Neural cell (in vitro differentiated cells): ENCODE measurements at regions not wholly inside any gene's neighbourhood (a gene's known extent, or its start where the extent isn't known, plus 50 kb on each side); places are given as distances from the start of the nearest gene placed in this dataset.

ENCODE experiments used
- H2AFZ ChIP-seq: fragments of 200-600, 300-800 bp; sonication (generic), shearing (Covaris generic); 2 replicates; pipeline ENCODE4 v1.6.0; 2014; ENCODE audit warnings: low read depth, mild to moderate bottlenecking, antibody characterized with exemption, low read length, moderate library complexity
- H3F3A ChIP-seq: fragments of 200-600 bp; shearing (Covaris generic); 2 replicates; pipeline ENCODE4 v1.6.1; 2016; ENCODE audit warnings: mild to moderate bottlenecking, moderate library complexity, mixed read lengths, antibody characterized with exemption, low read length; ENCODE audit not compliant: insufficient read depth, poor library complexity, severe bottlenecking
- H3K27ac ChIP-seq: fragments of 200-600, 300-800 bp; sonication (generic), shearing (Covaris generic); 2 replicates; pipeline ENCODE4 v1.5.1; 2014; ENCODE audit warnings: mild to moderate bottlenecking, low read length, moderate library complexity
- H3K27me3 ChIP-seq: fragments of 300-800, 200-600 bp; sonication (generic), shearing (Covaris generic); 2 replicates; pipeline ENCODE4 v1.6.0; 2014; ENCODE audit warnings: mild to moderate bottlenecking, low read depth, low read length, moderate library complexity; ENCODE audit not compliant: insufficient read depth
- H3K36me3 ChIP-seq: fragments of 300-800, 200-600 bp; sonication (generic), shearing (Covaris generic); 2 replicates; pipeline ENCODE4 v1.5.1; 2014; ENCODE audit warnings: mild to moderate bottlenecking, antibody characterized with exemption, low read length, moderate library complexity; ENCODE audit not compliant: insufficient read depth
- H3K4me2 ChIP-seq: fragments of 300-800, 200-600 bp; sonication (generic), shearing (Covaris generic); 2 replicates; pipeline ENCODE4 v1.6.0; 2014; ENCODE audit warnings: mild to moderate bottlenecking, low read length
- H3K4me3 ChIP-seq: fragments of 300-800, 200-600 bp; sonication (generic), shearing (Covaris generic); 2 replicates; pipeline ENCODE4 v1.5.1; 2014; ENCODE audit warnings: mild to moderate bottlenecking, low read length, moderate library complexity
- H3K79me2 ChIP-seq: fragments of 200-600 bp; shearing (Covaris generic); replicated peaks from 2 replicates; pipeline ENCODE4 v1.6.0; 2014; ENCODE audit warnings: mild to moderate bottlenecking, low read length, moderate library complexity; ENCODE audit not compliant: insufficient read depth
- H3K9ac ChIP-seq: fragments of 300-800, 200-600 bp; sonication (generic), shearing (Covaris generic); 2 replicates; pipeline ENCODE4 v1.6.1; 2016; ENCODE audit warnings: mild to moderate bottlenecking, low read length, mixed read lengths
- H3K9me2 ChIP-seq: fragments of 200-600 bp; shearing (Covaris generic); 2 replicates; pipeline ENCODE4 v1.6.1; 2016; ENCODE audit warnings: mild to moderate bottlenecking, low read length, mixed read lengths; ENCODE audit not compliant: insufficient read depth
- H3K9me3 ChIP-seq: fragments of 200-600, 300-800 bp; sonication (generic), shearing (Covaris generic); 2 replicates; pipeline ENCODE4 v1.6.1; 2016; ENCODE audit warnings: mild to moderate bottlenecking, mixed run types, low read length, moderate library complexity, mixed read lengths
- H4K20me1 ChIP-seq: fragments of 200-600 bp; shearing (Covaris generic); 2 replicates; pipeline ENCODE4 v1.6.1; 2016; ENCODE audit warnings: mild to moderate bottlenecking, mixed run types; ENCODE audit not compliant: insufficient read depth
- EP300 ChIP-seq: fragments of 450-650 bp; conservative IDR thresholded peaks from 2 replicates; pipeline ENCODE4 v1.6.1; 2014; ENCODE audit warnings: antibody characterized with exemption, mild to moderate bottlenecking, moderate library complexity; ENCODE audit not compliant: poor library complexity, severe bottlenecking
- EZH2 ChIP-seq: fragments of 200-600, 300-800 bp; shearing (Covaris generic), sonication (generic); IDR thresholded peaks from 2 replicates; pipeline ENCODE4 v1.6.1; 2014; ENCODE audit warnings: antibody characterized with exemption, low read length, borderline replicate concordance, mild to moderate bottlenecking; ENCODE audit not compliant: insufficient read depth, poor library complexity, severe bottlenecking
- MXI1 ChIP-seq: fragments of 450-650 bp; conservative IDR thresholded peaks from 2 replicates; pipeline ENCODE4 v1.6.1; 2014; ENCODE audit warnings: antibody characterized with exemption, mild to moderate bottlenecking; ENCODE audit not compliant: poor library complexity, severe bottlenecking
- POLR2AphosphoS5 ChIP-seq: IDR thresholded peaks from 2 replicates; pipeline ENCODE4 v1.6.1; 2012
- RAD21 ChIP-seq: fragments of 450-650 bp; conservative IDR thresholded peaks from 2 replicates; pipeline ENCODE4 v1.6.1; 2014; ENCODE audit warnings: antibody characterized with exemption, mild to moderate bottlenecking, moderate library complexity
- SMC3 ChIP-seq: fragments of 450-650 bp; conservative IDR thresholded peaks from 2 replicates; pipeline ENCODE4 v1.6.1; 2014; ENCODE audit warnings: antibody characterized with exemption, mild to moderate bottlenecking, moderate library complexity; ENCODE audit not compliant: poor library complexity
- TAF1 ChIP-seq: IDR thresholded peaks from 2 replicates; pipeline ENCODE4 v1.6.1; 2012; ENCODE audit warnings: low read depth
- TF ChIP-seq, protein P1 (sequence below): IDR thresholded peaks from 2 replicates; pipeline ENCODE4 v1.6.1; 2012; ENCODE audit warnings: borderline replicate concordance
- TF ChIP-seq, protein P2 (sequence below): fragments of 450-650 bp; IDR thresholded peaks from 2 replicates; pipeline ENCODE4 v1.5.1; 2014; ENCODE audit warnings: antibody characterized with exemption, mild to moderate bottlenecking, moderate library complexity; ENCODE audit not compliant: poor library complexity, severe bottlenecking

DNA sequence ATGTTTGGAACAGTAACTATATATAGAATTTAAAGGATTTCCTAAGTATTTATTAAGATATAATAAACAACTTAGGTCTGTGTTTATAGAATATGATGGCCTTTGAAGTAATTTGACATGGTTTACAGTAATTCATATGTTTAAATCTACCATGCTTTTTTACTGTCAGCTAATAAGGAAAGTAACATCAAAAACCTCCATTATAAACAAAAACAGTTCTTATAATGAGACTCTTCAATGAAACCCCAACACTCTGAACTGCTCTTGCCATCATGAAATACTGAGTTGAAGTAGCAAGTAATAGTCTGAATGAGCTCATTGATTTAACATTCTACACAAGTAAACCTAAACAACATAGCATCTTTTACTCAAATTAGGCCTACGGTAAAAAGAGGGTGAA is 1236.5 kb downstream of the FSTL5 start:
- TF ChIP-seq, protein P1, sequence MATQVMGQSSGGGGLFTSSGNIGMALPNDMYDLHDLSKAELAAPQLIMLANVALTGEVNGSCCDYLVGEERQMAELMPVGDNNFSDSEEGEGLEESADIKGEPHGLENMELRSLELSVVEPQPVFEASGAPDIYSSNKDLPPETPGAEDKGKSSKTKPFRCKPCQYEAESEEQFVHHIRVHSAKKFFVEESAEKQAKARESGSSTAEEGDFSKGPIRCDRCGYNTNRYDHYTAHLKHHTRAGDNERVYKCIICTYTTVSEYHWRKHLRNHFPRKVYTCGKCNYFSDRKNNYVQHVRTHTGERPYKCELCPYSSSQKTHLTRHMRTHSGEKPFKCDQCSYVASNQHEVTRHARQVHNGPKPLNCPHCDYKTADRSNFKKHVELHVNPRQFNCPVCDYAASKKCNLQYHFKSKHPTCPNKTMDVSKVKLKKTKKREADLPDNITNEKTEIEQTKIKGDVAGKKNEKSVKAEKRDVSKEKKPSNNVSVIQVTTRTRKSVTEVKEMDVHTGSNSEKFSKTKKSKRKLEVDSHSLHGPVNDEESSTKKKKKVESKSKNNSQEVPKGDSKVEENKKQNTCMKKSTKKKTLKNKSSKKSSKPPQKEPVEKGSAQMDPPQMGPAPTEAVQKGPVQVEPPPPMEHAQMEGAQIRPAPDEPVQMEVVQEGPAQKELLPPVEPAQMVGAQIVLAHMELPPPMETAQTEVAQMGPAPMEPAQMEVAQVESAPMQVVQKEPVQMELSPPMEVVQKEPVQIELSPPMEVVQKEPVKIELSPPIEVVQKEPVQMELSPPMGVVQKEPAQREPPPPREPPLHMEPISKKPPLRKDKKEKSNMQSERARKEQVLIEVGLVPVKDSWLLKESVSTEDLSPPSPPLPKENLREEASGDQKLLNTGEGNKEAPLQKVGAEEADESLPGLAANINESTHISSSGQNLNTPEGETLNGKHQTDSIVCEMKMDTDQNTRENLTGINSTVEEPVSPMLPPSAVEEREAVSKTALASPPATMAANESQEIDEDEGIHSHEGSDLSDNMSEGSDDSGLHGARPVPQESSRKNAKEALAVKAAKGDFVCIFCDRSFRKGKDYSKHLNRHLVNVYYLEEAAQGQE = no peak
- TF ChIP-seq, protein P2, sequence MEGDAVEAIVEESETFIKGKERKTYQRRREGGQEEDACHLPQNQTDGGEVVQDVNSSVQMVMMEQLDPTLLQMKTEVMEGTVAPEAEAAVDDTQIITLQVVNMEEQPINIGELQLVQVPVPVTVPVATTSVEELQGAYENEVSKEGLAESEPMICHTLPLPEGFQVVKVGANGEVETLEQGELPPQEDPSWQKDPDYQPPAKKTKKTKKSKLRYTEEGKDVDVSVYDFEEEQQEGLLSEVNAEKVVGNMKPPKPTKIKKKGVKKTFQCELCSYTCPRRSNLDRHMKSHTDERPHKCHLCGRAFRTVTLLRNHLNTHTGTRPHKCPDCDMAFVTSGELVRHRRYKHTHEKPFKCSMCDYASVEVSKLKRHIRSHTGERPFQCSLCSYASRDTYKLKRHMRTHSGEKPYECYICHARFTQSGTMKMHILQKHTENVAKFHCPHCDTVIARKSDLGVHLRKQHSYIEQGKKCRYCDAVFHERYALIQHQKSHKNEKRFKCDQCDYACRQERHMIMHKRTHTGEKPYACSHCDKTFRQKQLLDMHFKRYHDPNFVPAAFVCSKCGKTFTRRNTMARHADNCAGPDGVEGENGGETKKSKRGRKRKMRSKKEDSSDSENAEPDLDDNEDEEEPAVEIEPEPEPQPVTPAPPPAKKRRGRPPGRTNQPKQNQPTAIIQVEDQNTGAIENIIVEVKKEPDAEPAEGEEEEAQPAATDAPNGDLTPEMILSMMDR = no peak
- TF ChIP-seq EP300 = no peak
- TF ChIP-seq RAD21 = no peak
- no peak for TF ChIP-seq TAF1
- TF ChIP-seq SMC3 = no peak
- no peak for TF ChIP-seq POLR2AphosphoS5
- no peak for TF ChIP-seq MXI1
- no peak for TF ChIP-seq EZH2
- Histone ChIP-seq H3F3A (no peaks in the 10 kb centered on the region), H3K9me2 (no peaks in the 10 kb centered on the region), H3K4me3 (no peak overlapping the region), H4K20me1 (no peaks in the 10 kb centered on the region), H3K27me3 (no peaks in the 10 kb centered on the region), H3K79me2 (no peaks in the 10 kb centered on the region), H3K4me2 (no peak overlapping the region), H3K27ac (no peak overlapping the region), H2AFZ (no peak overlapping the region), H3K9me3 (no peaks in the 10 kb centered on the region), H3K36me3 (no peaks in the 10 kb centered on the region), H3K9ac (no peak overlapping the region)

DNA sequence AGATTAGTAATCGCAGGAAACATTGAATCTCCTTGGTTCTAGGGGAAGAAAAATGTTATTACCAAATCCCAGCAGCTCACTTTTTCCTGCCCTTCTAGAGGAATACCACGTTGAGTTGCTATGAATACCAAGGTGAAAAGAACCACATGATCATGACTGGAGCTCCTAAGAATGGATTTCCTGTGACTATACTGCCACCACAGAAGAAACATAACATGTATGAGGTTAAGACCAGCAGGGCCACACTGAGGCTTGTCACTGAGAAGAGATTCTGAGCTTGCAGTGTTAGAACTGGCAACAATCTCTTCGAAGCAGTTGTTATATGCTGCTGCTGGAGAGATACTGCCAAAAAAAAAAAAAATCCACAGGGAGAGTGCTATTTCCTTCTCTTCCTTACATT is 1235.3 kb downstream of the FSTL5 start:
- Histone ChIP-seq H3K27me3 (no peaks in the 10 kb centered on the region), H3K79me2 (no peaks in the 10 kb centered on the region), H3F3A (no peaks in the 10 kb centered on the region), H3K36me3 (no peaks in the 10 kb centered on the region), H3K4me3 (no peak overlapping the region), H4K20me1 (no peaks in the 10 kb centered on the region), H3K4me2 (no peak overlapping the region), H3K9ac (no peak overlapping the region), H3K27ac (no peak overlapping the region), H3K9me2 (no peaks in the 10 kb centered on the region), H3K9me3 (no peaks in the 10 kb centered on the region), H2AFZ (no peak overlapping the region)
- TF ChIP-seq POLR2AphosphoS5 = no peak

DNA sequence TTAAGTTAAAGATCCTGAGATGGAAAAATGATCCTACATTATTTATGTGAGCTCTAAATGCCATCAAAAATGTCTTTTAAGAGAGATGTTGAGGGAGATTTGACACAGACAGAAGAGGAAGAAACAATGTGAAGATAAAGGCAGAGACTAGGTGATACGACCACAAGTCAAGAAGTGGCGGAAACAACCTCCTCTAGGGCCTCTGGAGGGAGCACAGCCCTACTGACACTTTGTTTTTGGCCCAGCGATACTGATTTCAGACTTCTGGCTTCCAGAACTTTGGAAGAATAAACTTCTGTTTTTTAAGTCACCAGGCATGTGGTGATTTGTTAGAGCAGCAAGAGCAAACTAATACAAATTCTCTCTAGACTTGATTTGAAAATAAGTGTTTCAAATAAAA is 1216.1 kb downstream of the FSTL5 start:
- H2AFZ ChIP-seq = no peak overlapping the region
- no peaks in the 10 kb centered on the region for H3F3A ChIP-seq
- no peaks in the 10 kb centered on the region for H3K36me3 ChIP-seq
- no peak overlapping the region for H3K27ac ChIP-seq
- H3K9ac ChIP-seq = no peak overlapping the region
- H3K79me2 ChIP-seq = no peaks in the 10 kb centered on the region
- TF ChIP-seq TAF1 (no peak), POLR2AphosphoS5 (no peak), MXI1 (no peak), EZH2 (no peak), EP300 (no peak), SMC3 (no peak), RAD21 (no peak)
- TF ChIP-seq, protein P2 = no peak
- TF ChIP-seq, protein P1 = no peak
- no peak overlapping the region for H3K4me2 ChIP-seq
- no peak overlapping the region for H3K4me3 ChIP-seq
- H3K27me3 ChIP-seq = no peaks in the 10 kb centered on the region
- no peaks in the 10 kb centered on the region for H3K9me3 ChIP-seq
- H3K9me2 ChIP-seq = no peaks in the 10 kb centered on the region
- no peaks in the 10 kb centered on the region for H4K20me1 ChIP-seq
